DOHH2 (cell line): ENCODE measurements at regions not wholly inside any gene's neighbourhood (a gene's known extent, or its start where the extent isn't known, plus 50 kb on each side); places are given as distances from the start of the nearest gene placed in this dataset.

Source experiments
- H3F3A ChIP-seq: fragments of 200-600 bp; sonication (generic), shearing (Covaris generic); 2 replicates; pipeline ENCODE4 v1.6.0; 2016; ENCODE audit warnings: antibody characterized with exemption, mild to moderate bottlenecking; ENCODE audit not compliant: control insufficient read depth, insufficient read depth
- H3K27ac ChIP-seq: fragments of 200-600 bp; sonication (generic); 2 replicates; pipeline ENCODE4 v1.5.1; 2014; ENCODE audit warnings: low read depth, mild to moderate bottlenecking, low read length, moderate library complexity
- H3K27me3 ChIP-seq: fragments of 200-600 bp; sonication (generic); 2 replicates; pipeline ENCODE4 v1.6.1; 2014; ENCODE audit warnings: mild to moderate bottlenecking, low read length, mixed read lengths; ENCODE audit not compliant: control insufficient read depth
- H3K36me3 ChIP-seq: fragments of 200-600 bp; sonication (generic); 2 replicates; pipeline ENCODE4 v1.6.1; 2014; ENCODE audit warnings: mild to moderate bottlenecking, low read length, moderate library complexity, mixed read lengths; ENCODE audit not compliant: control insufficient read depth
- H3K4me1 ChIP-seq: fragments of 200-600 bp; sonication (generic); 2 replicates; pipeline ENCODE4 v1.6.1; 2014; ENCODE audit warnings: mild to moderate bottlenecking, low read length, mixed read lengths; ENCODE audit not compliant: control insufficient read depth
- H3K4me2 ChIP-seq: fragments of 200-600 bp; sonication (generic); 2 replicates; pipeline ENCODE4 v1.6.0; 2014; ENCODE audit warnings: mild to moderate bottlenecking, low read length, moderate library complexity
- H3K4me3 ChIP-seq: fragments of 200-600 bp; sonication (generic); 2 replicates; pipeline ENCODE4 v1.5.1; 2014; ENCODE audit warnings: mild to moderate bottlenecking, low read length, mixed read lengths
- H3K79me2 ChIP-seq: fragments of 200-600 bp; sonication (generic); 2 replicates; pipeline ENCODE4 v1.6.1; 2014; ENCODE audit warnings: mild to moderate bottlenecking, low read length, mixed read lengths; ENCODE audit not compliant: control insufficient read depth
- H3K9me2 ChIP-seq: fragments of 200-600 bp; sonication (generic); replicated peaks from 2 replicates; pipeline ENCODE4 v1.6.1; 2014; ENCODE audit warnings: mild to moderate bottlenecking, low read length, mixed read lengths; ENCODE audit not compliant: control insufficient read depth
- H3K9me3 ChIP-seq: fragments of 200-600 bp; sonication (generic); 2 replicates; pipeline ENCODE4 v1.6.1; 2014; ENCODE audit warnings: antibody characterized with exemption, low read length, mixed read lengths; ENCODE audit not compliant: control insufficient read depth, insufficient read depth
- H4K20me1 ChIP-seq: fragments of 200-600 bp; sonication (generic); 2 replicates; pipeline ENCODE4 v1.6.0; 2014; ENCODE audit warnings: low read depth, mild to moderate bottlenecking, antibody characterized with exemption, low read length, moderate library complexity; ENCODE audit not compliant: control insufficient read depth, insufficient read depth
- CTCF ChIP-seq: fragments of 200-600 bp; sonication (generic); IDR thresholded peaks from one replicate; pipeline ENCODE4 v1.5.1; 2014; ENCODE audit warnings: antibody characterized with exemption, mild to moderate bottlenecking, low read depth, low read length; ENCODE audit not compliant: poor library complexity, severe bottlenecking
- EZH2phosphoT487 ChIP-seq: fragments of 200-600 bp; sonication (generic); IDR thresholded peaks from 2 replicates; pipeline ENCODE4 v1.6.1; 2017; ENCODE audit warnings: borderline replicate concordance, mild to moderate bottlenecking, antibody characterized with exemption, low read length, moderate library complexity, mixed read lengths

- Histone ChIP-seq H3F3A (no peaks in the 10 kb centered on the region), H3K9me2 (no peaks in the 10 kb centered on the region), H3K36me3 (no peaks in the 10 kb centered on the region), H3K4me1 (no peaks in the 10 kb centered on the region), H4K20me1 (no peaks in the 10 kb centered on the region), H3K4me3 (no peak overlapping the region), H3K4me2 (no peak overlapping the region), H3K27ac (no peak overlapping the region), H3K9me3 (no peaks in the 10 kb centered on the region), H3K79me2 (no peaks in the 10 kb centered on the region), H3K27me3 (no peaks in the 10 kb centered on the region)
- no peak for TF ChIP-seq CTCF
- no peak for TF ChIP-seq EZH2phosphoT487
These were observed 85.2 kb upstream of the LNX1 start for GRCh38 chr4:53676402-53676871.

GRCh38 chr4:53674903-53675302, 83.6 kb upstream of the LNX1 start:
- Histone ChIP-seq H3K9me3 (no peaks in the 10 kb centered on the region), H3K27me3 (no peaks in the 10 kb centered on the region), H3K4me3 (no peak overlapping the region), H4K20me1 (no peaks in the 10 kb centered on the region), H3K79me2 (no peaks in the 10 kb centered on the region), H3F3A (no peaks in the 10 kb centered on the region), H3K27ac (no peak overlapping the region), H3K9me2 (no peaks in the 10 kb centered on the region), H3K4me1 (no peaks in the 10 kb centered on the region), H3K4me2 (no peak overlapping the region), H3K36me3 (no peaks in the 10 kb centered on the region)
- no peak for TF ChIP-seq EZH2phosphoT487
- TF ChIP-seq CTCF, result no peak

- Histone ChIP-seq H3K4me3 (no peak overlapping the region), H3K27ac (no peak overlapping the region), H3K4me2 (no peak overlapping the region), H3K36me3 (no peaks in the 10 kb centered on the region), H3K9me2 (no peaks in the 10 kb centered on the region), H3K9me3 (no peaks in the 10 kb centered on the region), H4K20me1 (no peaks in the 10 kb centered on the region), H3K79me2 (no peaks in the 10 kb centered on the region), H3K27me3 (no peaks in the 10 kb centered on the region), H3K4me1 (no peaks in the 10 kb centered on the region), H3F3A (no peaks in the 10 kb centered on the region)
- TF ChIP-seq CTCF (no peak), EZH2phosphoT487 (no peak)
These were observed 81.6 kb upstream of the LNX1 start for GRCh38 chr4:53672873-53673272.

- no peaks in the 10 kb centered on the region for H3K4me1 ChIP-seq
- no peaks in the 10 kb centered on the region for H3K79me2 ChIP-seq
- no peaks in the 10 kb centered on the region for H3K27me3 ChIP-seq
- H3K9me3 ChIP-seq, result no peaks in the 10 kb centered on the region
- no peaks in the 10 kb centered on the region for H3K9me2 ChIP-seq
- no peak overlapping the region for H3K27ac ChIP-seq
- TF ChIP-seq CTCF, result no peak
- TF ChIP-seq EZH2phosphoT487, result no peak
- H3K4me2 ChIP-seq, result no peak overlapping the region
- H3K4me3 ChIP-seq, result no peak overlapping the region
- H3F3A ChIP-seq, result no peaks in the 10 kb centered on the region
- no peaks in the 10 kb centered on the region for H4K20me1 ChIP-seq
- no peaks in the 10 kb centered on the region for H3K36me3 ChIP-seq
These were observed 80.5 kb upstream of the LNX1 start for GRCh38 chr4:53671757-53672156.
